PC-3 (cell line): ENCODE measurements at regions not wholly inside any gene's neighbourhood (a gene's known extent, or its start where the extent isn't known, plus 50 kb on each side); places are given as distances from the start of the nearest gene placed in this dataset.

Source experiments
- CTCF ChIP-seq: fragments of 300-600 bp; sonication (generic); conservative IDR thresholded peaks from 2 replicates; pipeline ENCODE4 v1.5.1; 2017; ENCODE audit warnings: antibody characterized with exemption, low read depth, mild to moderate bottlenecking, low read length
- EZH2 ChIP-seq: fragments of 300-600 bp; sonication (generic); IDR thresholded peaks from one replicate; pipeline ENCODE4 v1.6.1; 2017; ENCODE audit warnings: antibody characterized with exemption, mild to moderate bottlenecking, low read length; ENCODE audit not compliant: unreplicated experiment

DNA sequence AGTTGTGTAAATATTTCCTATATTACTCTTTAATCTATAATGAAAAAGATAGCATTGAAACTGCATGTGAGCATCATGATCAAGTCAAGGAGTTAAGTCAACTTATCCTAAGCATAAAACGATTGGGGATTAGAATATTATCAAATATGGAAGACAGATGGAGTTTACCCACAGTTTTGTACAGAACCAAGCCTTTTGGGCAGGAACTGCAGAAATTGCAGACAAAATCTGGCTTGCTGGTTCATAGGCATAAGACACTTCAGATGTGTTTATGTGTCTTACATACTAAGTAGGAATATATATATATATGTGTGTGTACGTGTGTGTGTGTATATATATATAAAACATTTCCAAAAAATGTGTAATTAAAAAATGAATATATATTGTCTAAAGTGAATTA, 375.4 kb upstream of the TPK1 start:
- TF ChIP-seq CTCF (no peak), EZH2 (no peak)
